Left ventricle myocardium inferior (tissue), 1 donor: ENCODE measurements at regions not wholly inside any gene's neighbourhood (a gene's known extent, or its start where the extent isn't known, plus 50 kb on each side); places are given as distances from the start of the nearest gene placed in this dataset.

ENCODE experiments used
- DNase-seq: peaks from one replicate; pipeline ENCODE4 v3.0.0-alpha.2; 2020
- H3K27ac ChIP-seq: fragments of 200-600 bp; replicated peaks from 2 replicates; pipeline ENCODE4 v1.8.0; 2021
- H3K27me3 ChIP-seq: fragments of 200-600 bp; 2 replicates; pipeline ENCODE4 v1.8.0; 2021; ENCODE audit warnings: low read depth
- H3K36me3 ChIP-seq: fragments of 200-600 bp; 2 replicates; pipeline ENCODE4 v1.8.0; 2021
- H3K4me1 ChIP-seq: fragments of 200-600 bp; 2 replicates; pipeline ENCODE4 v1.8.0; 2021
- H3K4me3 ChIP-seq: fragments of 200-600 bp; 2 replicates; pipeline ENCODE4 v1.8.0; 2021; ENCODE audit warnings: mild to moderate bottlenecking, moderate library complexity
- H3K9me3 ChIP-seq: fragments of 200-600 bp; replicated peaks from 2 replicates; pipeline ENCODE4 v1.8.0; 2021
- intact Hi-C: fragments of 100-400 bp; cut with micrococcal nuclease; formaldehyde crosslinking; loops from one replicate; pipeline ENCODE4 v1.11.0; 2022
- TF ChIP-seq, protein P1 (sequence below): fragments of 200-600 bp; IDR thresholded peaks from 2 replicates; pipeline ENCODE4 v1.8.0; 2021; ENCODE audit warnings: antibody characterized with exemption, mild to moderate bottlenecking, borderline replicate concordance
- donor health status: DM: no; HTN: yes; CAD: no; lungs with severe emphysema.

DNA sequence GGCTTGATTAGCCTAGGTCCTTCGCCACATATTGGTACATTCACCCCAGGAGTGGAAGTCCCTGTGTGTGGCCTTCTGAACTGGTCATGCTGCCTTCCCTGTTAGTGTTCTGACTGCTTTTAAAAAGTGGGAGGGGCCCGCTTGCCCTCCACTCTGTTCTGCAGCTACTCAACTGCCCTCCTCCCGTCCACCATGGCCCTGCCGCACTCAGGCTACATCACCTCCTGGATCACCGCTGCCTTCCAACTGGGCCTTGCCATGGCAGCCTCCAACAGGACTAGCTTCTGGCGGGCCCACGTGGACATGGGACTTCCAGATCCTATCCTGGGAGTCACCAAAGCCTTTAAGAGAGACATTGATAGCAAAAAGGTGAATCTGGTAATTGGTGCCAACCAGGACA, 152.1 kb upstream of the USP24 start:
- peaks cover 14% of the 10 kb centered on the region for H3K4me1 ChIP-seq
- intact Hi-C loops, result no loop called here
- peaks cover 10% of the 10 kb centered on the region for H3K9me3 ChIP-seq
- TF ChIP-seq, protein P1, sequence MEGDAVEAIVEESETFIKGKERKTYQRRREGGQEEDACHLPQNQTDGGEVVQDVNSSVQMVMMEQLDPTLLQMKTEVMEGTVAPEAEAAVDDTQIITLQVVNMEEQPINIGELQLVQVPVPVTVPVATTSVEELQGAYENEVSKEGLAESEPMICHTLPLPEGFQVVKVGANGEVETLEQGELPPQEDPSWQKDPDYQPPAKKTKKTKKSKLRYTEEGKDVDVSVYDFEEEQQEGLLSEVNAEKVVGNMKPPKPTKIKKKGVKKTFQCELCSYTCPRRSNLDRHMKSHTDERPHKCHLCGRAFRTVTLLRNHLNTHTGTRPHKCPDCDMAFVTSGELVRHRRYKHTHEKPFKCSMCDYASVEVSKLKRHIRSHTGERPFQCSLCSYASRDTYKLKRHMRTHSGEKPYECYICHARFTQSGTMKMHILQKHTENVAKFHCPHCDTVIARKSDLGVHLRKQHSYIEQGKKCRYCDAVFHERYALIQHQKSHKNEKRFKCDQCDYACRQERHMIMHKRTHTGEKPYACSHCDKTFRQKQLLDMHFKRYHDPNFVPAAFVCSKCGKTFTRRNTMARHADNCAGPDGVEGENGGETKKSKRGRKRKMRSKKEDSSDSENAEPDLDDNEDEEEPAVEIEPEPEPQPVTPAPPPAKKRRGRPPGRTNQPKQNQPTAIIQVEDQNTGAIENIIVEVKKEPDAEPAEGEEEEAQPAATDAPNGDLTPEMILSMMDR, result no peak
- no peak overlapping the region for H3K27ac ChIP-seq
- no peak overlapping the region for H3K4me3 ChIP-seq
- no peaks in the 10 kb centered on the region for H3K36me3 ChIP-seq
- no peaks in the 10 kb centered on the region for H3K27me3 ChIP-seq
- no peak for DNase-seq

GRCh38 chr1:55364216-55364615, 149.1 kb upstream of the USP24 start:
- TF ChIP-seq, protein P1, result no peak
- H3K27me3 ChIP-seq, result no peaks in the 10 kb centered on the region
- peaks cover 18% of the 10 kb centered on the region for H3K4me1 ChIP-seq
- H3K9me3 ChIP-seq, result peaks cover 10% of the 10 kb centered on the region
- no peak overlapping the region for H3K4me3 ChIP-seq
- peak overlapping the region; percentile 64 for H3K27ac ChIP-seq
- no peaks in the 10 kb centered on the region for H3K36me3 ChIP-seq
- intact Hi-C loops, result no loop called here
- DNase-seq, result no peak

DNA sequence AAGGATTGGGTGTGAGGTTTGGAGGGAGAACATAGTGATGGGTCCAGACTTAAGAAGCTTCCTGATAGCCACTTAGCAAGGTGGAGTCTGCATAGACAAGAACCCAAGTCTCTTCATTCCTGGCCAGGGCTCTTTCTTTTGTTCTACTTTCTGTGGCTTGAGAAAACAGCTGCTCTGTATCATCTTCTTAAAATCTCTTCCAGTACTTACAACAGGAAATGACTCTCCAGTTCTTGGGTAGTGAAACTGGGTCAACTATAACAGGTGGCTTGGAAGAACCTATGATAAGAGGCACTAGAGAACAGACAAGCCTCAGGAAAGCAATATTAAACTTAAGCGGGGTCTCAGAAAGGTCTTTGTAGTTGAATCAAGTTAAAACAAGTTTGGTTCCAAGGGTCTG, 148.1 kb upstream of the USP24 start:
- intact Hi-C loops, result no loop called here
- H3K27me3 ChIP-seq, result no peaks in the 10 kb centered on the region
- TF ChIP-seq, protein P1, result no peak
- H3K36me3 ChIP-seq, result no peaks in the 10 kb centered on the region
- H3K9me3 ChIP-seq, result peaks cover 3% of the 10 kb centered on the region
- peaks cover 18% of the 10 kb centered on the region for H3K4me1 ChIP-seq
- no peak overlapping the region for H3K4me3 ChIP-seq
- no peak for DNase-seq
- peak overlapping the region; percentile 64 for H3K27ac ChIP-seq

- TF ChIP-seq, protein P1, result no peak
- no peaks in the 10 kb centered on the region for H3K36me3 ChIP-seq
- peak overlapping the region; percentile 64 for H3K27ac ChIP-seq
- peaks cover 18% of the 10 kb centered on the region for H3K4me1 ChIP-seq
- DNase-seq, result no peak
- no peaks in the 10 kb centered on the region for H3K9me3 ChIP-seq
- no peak overlapping the region for H3K4me3 ChIP-seq
- no peaks in the 10 kb centered on the region for H3K27me3 ChIP-seq
- intact Hi-C loops, result no loop called here
Observed at GRCh38 chr1:55362558-55362957, 147.4 kb upstream of the USP24 start.

DNA sequence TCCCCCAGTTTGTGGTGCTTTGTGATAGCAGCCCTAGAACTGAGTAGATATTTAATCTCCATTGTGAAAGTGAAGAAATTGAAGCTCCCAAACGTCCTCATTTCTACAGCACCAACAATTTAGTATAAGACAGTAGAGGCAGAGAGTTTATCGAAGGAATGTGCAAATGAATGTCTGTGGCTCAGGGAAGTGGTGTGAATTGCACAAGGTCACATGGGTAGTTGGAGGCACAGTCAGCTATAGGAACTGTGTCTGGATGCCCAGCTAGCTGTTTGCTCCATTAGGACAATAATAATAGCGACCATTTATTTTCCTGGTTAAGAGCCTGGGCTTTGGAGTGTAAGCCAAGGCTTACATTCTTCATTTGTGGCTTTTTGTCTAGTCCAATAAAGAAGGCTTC, 144.4 kb upstream of the USP24 start:
- intact Hi-C loops, result no loop called here
- DNase-seq, result no peak
- Histone ChIP-seq H3K4me1 (peaks cover 18% of the 10 kb centered on the region), H3K36me3 (no peaks in the 10 kb centered on the region), H3K27me3 (no peaks in the 10 kb centered on the region), H3K27ac (no peak overlapping the region), H3K4me3 (no peak overlapping the region), H3K9me3 (no peaks in the 10 kb centered on the region)
- TF ChIP-seq, protein P1, result no peak

- no peak overlapping the region for H3K27ac ChIP-seq
- H3K36me3 ChIP-seq, result no peaks in the 10 kb centered on the region
- TF ChIP-seq, protein P1, result no peak
- intact Hi-C loops, result no loop called here
- H3K4me1 ChIP-seq, result peaks cover 23% of the 10 kb centered on the region
- no peaks in the 10 kb centered on the region for H3K27me3 ChIP-seq
- no peaks in the 10 kb centered on the region for H3K9me3 ChIP-seq
- no peak for DNase-seq
- no peak overlapping the region for H3K4me3 ChIP-seq
Observed at GRCh38 chr1:55358581-55358980, 143.4 kb upstream of the USP24 start.
